Spleen (tissue), 11 donors: ENCODE measurements at regions not wholly inside any gene's neighbourhood (a gene's known extent, or its start where the extent isn't known, plus 50 kb on each side); places are given as distances from the start of the nearest gene placed in this dataset.

Source experiments
- DNase-seq: peaks from one replicate; pipeline ENCODE4 v3.0.0-alpha.2; 2020
- H3K27ac ChIP-seq, 8 donors: fragments of 200-600 bp; sonication (generic) in 7 of 8; 1 replicate in 4 of 8; 2 replicates in 4 of 8; pipeline versions ENCODE4 v1.5.0 to v1.8.0; 2016 to 2021; ENCODE audit warnings: inconsistent platforms in 4 of 8, mild to moderate bottlenecking in 4 of 8, moderate library complexity in 1 of 8
- H3K27me3 ChIP-seq, 7 donors: fragments of 200-600 bp; sonication (generic) in 6 of 7; replicated peaks in 1 of 7; 1 replicate in 4 of 7; 2 replicates in 3 of 7; pipeline versions ENCODE4 v1.5.0 to v1.8.0; 2016 to 2021; ENCODE audit warnings: inconsistent platforms in 3 of 7, mild to moderate bottlenecking in 1 of 7
- H3K36me3 ChIP-seq, 6 donors: fragments of 200-600 bp; sonication (generic) in 5 of 6; 1 replicate in 4 of 6; 2 replicates in 2 of 6; pipeline versions ENCODE4 v1.5.0 to v1.8.0; 2016 to 2021; ENCODE audit warnings: inconsistent platforms in 2 of 6
- H3K4me1 ChIP-seq, 6 donors: fragments of 200-600 bp; sonication (generic) in 5 of 6; 1 replicate in 3 of 6; 2 replicates in 3 of 6; pipeline versions ENCODE4 v1.5.0 to v1.8.0; 2016 to 2021; ENCODE audit warnings: inconsistent platforms in 3 of 6
- H3K4me3 ChIP-seq, 8 donors: fragments of 200-600 bp; sonication (generic) in 7 of 8; 1 replicate in 4 of 8; 2 replicates in 4 of 8; pipeline versions ENCODE4 v1.5.0 to v1.8.0; 2016 to 2021; ENCODE audit warnings: inconsistent platforms in 4 of 8, mild to moderate bottlenecking in 4 of 8, moderate library complexity in 2 of 8
- H3K9me3 ChIP-seq, 8 donors: fragments of 200-600 bp; sonication (generic) in 7 of 8; 1 replicate in 4 of 8; 2 replicates in 4 of 8; pipeline versions ENCODE4 v1.5.0 to v1.8.0; 2016 to 2021; ENCODE audit warnings: inconsistent platforms in 4 of 8
- CTCF ChIP-seq, 11 experiments: fragments of 200-600 bp in 7 of 11; fragments of 450-650 bp in 4 of 11; sonication (generic) in 4 of 11; IDR thresholded peaks in 8 of 11; conservative IDR thresholded peaks in 3 of 11; 1 replicate in 7 of 11; 2 replicates in 4 of 11; pipeline versions ENCODE4 v1.4.0 to v1.8.0; 2016 to 2021; ENCODE audit warnings: antibody characterized with exemption in 11 of 11, inconsistent platforms in 4 of 11, mild to moderate bottlenecking in 1 of 11
- POLR2A ChIP-seq, 3 donors: fragments of 450-650 bp; IDR thresholded peaks; one replicate each; pipeline ENCODE4 v1.5.1; 2017; ENCODE audit warnings: antibody characterized with exemption in 3 of 3, mild to moderate bottlenecking in 1 of 3
- POLR2AphosphoS5 ChIP-seq, 3 donors: sonication (generic); formaldehyde crosslinking; IDR thresholded peaks; one replicate each; pipeline ENCODE4 v1.5.1; 2017; ENCODE audit warnings: antibody characterized with exemption in 3 of 3
- WGBS, 5 donors: extraction: QIAGEN DNeasy Blood & Tissue Kit in 3 of 5; methylation state at CpG; one replicate each; pipeline versions ENCODE4 v1.1.5 to v1.1.7; 2013 to 2018; 5-methylcytosine and 5-hydroxymethylcytosine counted together
- intact Hi-C: fragments of 100-400 bp; cut with DNase I; formaldehyde crosslinking; loops from one replicate; pipeline ENCODE4 v1.15.0; 2023; ENCODE audit warnings: low total_unique reads
- donor health status: healthy with polysubstance abuse.
- donor health status: DM: no; HTN: no; CAD: no; lungs with moderate emphysema.
- donor health status: DM: no; HTN: no; CAD: no.
- donor health status: Bipolar disorder and iron deficiency.
- donor health status: healthy.
- donor health status: DM: no; HTN: no; CAD: no.
- donor health status: DM: yes; HTN: yes; CAD: no.

- Histone ChIP-seq H3K9me3 (no peaks in the 10 kb centered on the region), H3K4me1 (no peaks in the 10 kb centered on the region), H3K4me3 (no peak overlapping the region), H3K27me3 (no peaks in the 10 kb centered on the region), H3K27ac (no peak overlapping the region), H3K36me3 (no peaks in the 10 kb centered on the region)
- no peak for TF ChIP-seq CTCF (IDR thresholded peaks at IDR 0.05 in 8 of 11, conservative IDR thresholded peaks at IDR 0.05 in 3 of 11)
- no peak for TF ChIP-seq POLR2AphosphoS5 (IDR thresholded peaks at IDR 0.05)
- TF ChIP-seq POLR2A (IDR thresholded peaks at IDR 0.05), result no peak
- no peak for DNase-seq
- WGBS, 5 donors, result 48 to 82% (median 68%) methylated on average over 2 of the region's 2 CpGs
- intact Hi-C loops, result no loop called here
Measured at GRCh38 chr12:107302649-107303341, 209.4 kb upstream of the CRY1 start.

GRCh38 chr12:107304588-107305532, 211.5 kb upstream of the CRY1 start:
- TF ChIP-seq POLR2A (IDR thresholded peaks at IDR 0.05) (no peak), POLR2AphosphoS5 (IDR thresholded peaks at IDR 0.05) (no peak), CTCF (IDR thresholded peaks at IDR 0.05 in 8 of 11, conservative IDR thresholded peaks at IDR 0.05 in 3 of 11) (no peak)
- intact Hi-C loops, result no loop called here
- 73 to 94% (median 85%) methylated on average over 2 of the region's 2 CpGs for WGBS, 5 donors
- Histone ChIP-seq H3K9me3 (no peaks in the 10 kb centered on the region), H3K27ac (no peak overlapping the region), H3K36me3 (no peaks in the 10 kb centered on the region), H3K27me3 (peaks cover 0 to 21% (median 0%) of the 10 kb centered on the region in 7 donors), H3K4me1 (no peaks in the 10 kb centered on the region), H3K4me3 (no peak overlapping the region)
- DNase-seq, result no peak

- peaks cover 0 to 29% (median 0%) of the 10 kb centered on the region in 7 donors for H3K27me3 ChIP-seq
- H3K27ac ChIP-seq, result no peak overlapping the region
- no peaks in the 10 kb centered on the region for H3K4me1 ChIP-seq
- H3K4me3 ChIP-seq, result no peak overlapping the region
- no peak for TF ChIP-seq POLR2AphosphoS5 (IDR thresholded peaks at IDR 0.05)
- no peak for TF ChIP-seq CTCF (IDR thresholded peaks at IDR 0.05 in 8 of 11, conservative IDR thresholded peaks at IDR 0.05 in 3 of 11)
- TF ChIP-seq POLR2A (IDR thresholded peaks at IDR 0.05), result no peak
- H3K9me3 ChIP-seq, result no peaks in the 10 kb centered on the region
- intact Hi-C loops, result no loop called here
- DNase-seq, result no peak
- H3K36me3 ChIP-seq, result no peaks in the 10 kb centered on the region
- WGBS, 5 donors, result 58 to 72% (median 69%) methylated on average over 5 of the region's 5 CpGs
Measured at GRCh38 chr12:107306141-107306659, 212.9 kb upstream of the CRY1 start.

GRCh38 chr12:107308310-107308709, 215.0 kb upstream of the CRY1 start:
- H3K36me3 ChIP-seq, result no peaks in the 10 kb centered on the region
- H3K9me3 ChIP-seq, result no peaks in the 10 kb centered on the region
- H3K27ac ChIP-seq, result no peak overlapping the region
- H3K4me3 ChIP-seq, result no peak overlapping the region
- peaks cover 0 to 10% (median 0%) of the 10 kb centered on the region in 6 donors for H3K4me1 ChIP-seq
- intact Hi-C loops, result no loop called here
- no peak for DNase-seq
- TF ChIP-seq POLR2AphosphoS5 (IDR thresholded peaks at IDR 0.05) (no peak), CTCF (IDR thresholded peaks at IDR 0.05 in 8 of 11, conservative IDR thresholded peaks at IDR 0.05 in 3 of 11) (no peak), POLR2A (IDR thresholded peaks at IDR 0.05) (no peak)
- H3K27me3 ChIP-seq, result peaks cover 0 to 29% (median 0%) of the 10 kb centered on the region in 7 donors
